ENCODE measurements at regions not wholly inside any gene's neighbourhood (a gene's known extent, or its start where the extent isn't known, plus 50 kb on each side); places are given as distances from the start of the nearest gene placed in this dataset.

- no peaks in the 10 kb centered on the region for H3K27me3 ChIP-seq (ENCODE audit: insufficient read depth, poor library complexity, severe bottlenecking)
- DNase-seq (ENCODE audit: low read depth in 1 of 2, low spot score in 1 of 2): no peak
- H3K4me3 ChIP-seq (replicated peaks; ENCODE audit: insufficient read depth, low read length): no peak overlapping the region
- H3K27ac ChIP-seq (replicated peaks): no peak overlapping the region
- TF ChIP-seq GABPA (IDR thresholded peaks at IDR 0.05; ENCODE audit: low read depth): no peak
- no peak for TF ChIP-seq CTCF (IDR thresholded peaks at IDR 0.05; ENCODE audit: insufficient read depth, low read length)
- no peak for TF ChIP-seq POLR2AphosphoS5 (IDR thresholded peaks at IDR 0.05; ENCODE audit: low read depth)
- TF ChIP-seq SPI1 (IDR thresholded peaks at IDR 0.05; ENCODE audit: borderline replicate concordance, low read depth): no peak
- TF ChIP-seq REST (IDR thresholded peaks at IDR 0.05; ENCODE audit: insufficient replicate concordance, low read depth): no peak
Measured at GRCh38 chr5:133830281-133830680, 138.1 kb downstream of the C5orf15 start.

DNA sequence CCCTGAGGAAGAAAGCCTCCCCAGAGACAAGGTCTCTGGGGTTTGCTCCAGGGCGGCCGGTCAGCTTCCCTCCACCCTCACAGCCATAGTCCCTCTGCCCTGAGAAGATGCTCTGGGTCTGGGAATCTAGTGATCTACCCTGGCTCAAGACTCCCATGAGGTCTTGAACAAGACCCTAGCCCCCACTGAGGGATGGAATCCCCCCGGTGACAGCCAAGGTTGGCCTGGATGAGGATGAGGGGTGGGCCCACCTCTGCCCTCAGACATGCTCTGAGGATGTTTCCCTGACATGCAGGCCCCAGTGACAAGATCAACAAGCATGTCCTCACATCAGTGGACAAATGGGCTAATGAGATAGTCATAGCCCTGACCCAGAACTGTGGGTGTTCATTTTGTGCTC, 138.6 kb downstream of the C5orf15 start:
- no peak for DNase-seq (ENCODE audit: low read depth in 1 of 2, low spot score in 1 of 2)
- Histone ChIP-seq H3K27me3 (ENCODE audit: insufficient read depth, poor library complexity, severe bottlenecking) (no peaks in the 10 kb centered on the region), H3K4me3 (replicated peaks; ENCODE audit: insufficient read depth, low read length) (no peak overlapping the region), H3K27ac (replicated peaks) (no peak overlapping the region)
- TF ChIP-seq GABPA (IDR thresholded peaks at IDR 0.05; ENCODE audit: low read depth): no peak
- TF ChIP-seq REST (IDR thresholded peaks at IDR 0.05; ENCODE audit: insufficient replicate concordance, low read depth): no peak
- TF ChIP-seq SPI1 (IDR thresholded peaks at IDR 0.05; ENCODE audit: borderline replicate concordance, low read depth): no peak
- TF ChIP-seq CTCF (IDR thresholded peaks at IDR 0.05; ENCODE audit: insufficient read depth, low read length): no peak
- no peak for TF ChIP-seq POLR2AphosphoS5 (IDR thresholded peaks at IDR 0.05; ENCODE audit: low read depth)

GRCh38 chr5:133828722-133829121, 139.7 kb downstream of the C5orf15 start:
- Histone ChIP-seq H3K27ac (replicated peaks) (no peak overlapping the region), H3K4me3 (replicated peaks; ENCODE audit: insufficient read depth, low read length) (no peak overlapping the region), H3K27me3 (ENCODE audit: insufficient read depth, poor library complexity, severe bottlenecking) (no peaks in the 10 kb centered on the region)
- TF ChIP-seq REST (IDR thresholded peaks at IDR 0.05; ENCODE audit: insufficient replicate concordance, low read depth) (no peak), CTCF (IDR thresholded peaks at IDR 0.05; ENCODE audit: insufficient read depth, low read length) (no peak), GABPA (IDR thresholded peaks at IDR 0.05; ENCODE audit: low read depth) (no peak), POLR2AphosphoS5 (IDR thresholded peaks at IDR 0.05; ENCODE audit: low read depth) (no peak), SPI1 (IDR thresholded peaks at IDR 0.05; ENCODE audit: borderline replicate concordance, low read depth) (no peak)
- DNase-seq (ENCODE audit: low read depth in 1 of 2, low spot score in 1 of 2): no peak

Data from HL-60 (cell line).